Spleen (tissue), 11 donors: ENCODE measurements at regions not wholly inside any gene's neighbourhood (a gene's known extent, or its start where the extent isn't known, plus 50 kb on each side); places are given as distances from the start of the nearest gene placed in this dataset.

ENCODE experiments used
- DNase-seq: peaks from one replicate; pipeline ENCODE4 v3.0.0-alpha.2; 2020
- H3K27ac ChIP-seq, 8 donors: fragments of 200-600 bp; sonication (generic) in 7 of 8; 1 replicate in 4 of 8; 2 replicates in 4 of 8; pipeline versions ENCODE4 v1.5.0 to v1.8.0; 2016 to 2021; ENCODE audit warnings: inconsistent platforms in 4 of 8, mild to moderate bottlenecking in 4 of 8, moderate library complexity in 1 of 8
- H3K27me3 ChIP-seq, 7 donors: fragments of 200-600 bp; sonication (generic) in 6 of 7; replicated peaks in 1 of 7; 1 replicate in 4 of 7; 2 replicates in 3 of 7; pipeline versions ENCODE4 v1.5.0 to v1.8.0; 2016 to 2021; ENCODE audit warnings: inconsistent platforms in 3 of 7, mild to moderate bottlenecking in 1 of 7
- H3K36me3 ChIP-seq, 6 donors: fragments of 200-600 bp; sonication (generic) in 5 of 6; 1 replicate in 4 of 6; 2 replicates in 2 of 6; pipeline versions ENCODE4 v1.5.0 to v1.8.0; 2016 to 2021; ENCODE audit warnings: inconsistent platforms in 2 of 6
- H3K4me1 ChIP-seq, 6 donors: fragments of 200-600 bp; sonication (generic) in 5 of 6; 1 replicate in 3 of 6; 2 replicates in 3 of 6; pipeline versions ENCODE4 v1.5.0 to v1.8.0; 2016 to 2021; ENCODE audit warnings: inconsistent platforms in 3 of 6
- H3K4me3 ChIP-seq, 8 donors: fragments of 200-600 bp; sonication (generic) in 7 of 8; 1 replicate in 4 of 8; 2 replicates in 4 of 8; pipeline versions ENCODE4 v1.5.0 to v1.8.0; 2016 to 2021; ENCODE audit warnings: inconsistent platforms in 4 of 8, mild to moderate bottlenecking in 4 of 8, moderate library complexity in 2 of 8
- H3K9me3 ChIP-seq, 8 donors: fragments of 200-600 bp; sonication (generic) in 7 of 8; 1 replicate in 4 of 8; 2 replicates in 4 of 8; pipeline versions ENCODE4 v1.5.0 to v1.8.0; 2016 to 2021; ENCODE audit warnings: inconsistent platforms in 4 of 8
- CTCF ChIP-seq, 11 experiments: fragments of 200-600 bp in 7 of 11; fragments of 450-650 bp in 4 of 11; sonication (generic) in 4 of 11; IDR thresholded peaks in 8 of 11; conservative IDR thresholded peaks in 3 of 11; 1 replicate in 7 of 11; 2 replicates in 4 of 11; pipeline versions ENCODE4 v1.4.0 to v1.8.0; 2016 to 2021; ENCODE audit warnings: antibody characterized with exemption in 11 of 11, inconsistent platforms in 4 of 11, mild to moderate bottlenecking in 1 of 11
- POLR2A ChIP-seq, 3 donors: fragments of 450-650 bp; IDR thresholded peaks; one replicate each; pipeline ENCODE4 v1.5.1; 2017; ENCODE audit warnings: antibody characterized with exemption in 3 of 3, mild to moderate bottlenecking in 1 of 3
- POLR2AphosphoS5 ChIP-seq, 3 donors: sonication (generic); formaldehyde crosslinking; IDR thresholded peaks; one replicate each; pipeline ENCODE4 v1.5.1; 2017; ENCODE audit warnings: antibody characterized with exemption in 3 of 3
- WGBS, 5 donors: extraction: QIAGEN DNeasy Blood & Tissue Kit in 3 of 5; methylation state at CpG; one replicate each; pipeline versions ENCODE4 v1.1.5 to v1.1.7; 2013 to 2018; 5-methylcytosine and 5-hydroxymethylcytosine counted together
- intact Hi-C: fragments of 100-400 bp; cut with DNase I; formaldehyde crosslinking; loops from one replicate; pipeline ENCODE4 v1.15.0; 2023; ENCODE audit warnings: low total_unique reads
- donor health status: healthy with polysubstance abuse.
- donor health status: DM: no; HTN: no; CAD: no; lungs with moderate emphysema.
- donor health status: DM: no; HTN: no; CAD: no.
- donor health status: Bipolar disorder and iron deficiency.
- donor health status: healthy.
- donor health status: DM: no; HTN: no; CAD: no.
- donor health status: DM: yes; HTN: yes; CAD: no.

- H3K27ac ChIP-seq = no peak overlapping the region
- H3K36me3 ChIP-seq = no peaks in the 10 kb centered on the region
- H3K27me3 ChIP-seq = no peaks in the 10 kb centered on the region
- TF ChIP-seq CTCF (IDR thresholded peaks at IDR 0.05 in 8 of 11, conservative IDR thresholded peaks at IDR 0.05 in 3 of 11) = no peak
- no peak for DNase-seq
- no peaks in the 10 kb centered on the region for H3K4me1 ChIP-seq
- H3K9me3 ChIP-seq = no peaks in the 10 kb centered on the region
- intact Hi-C loops = no loop called here
- WGBS, 5 donors = 73 to 83% (median 82%) methylated on average over 5 of the region's 5 CpGs
- no peak overlapping the region for H3K4me3 ChIP-seq
Observed at GRCh38 chr7:46034056-46034768, 113.1 kb upstream of the IGFBP3 start.

GRCh38 chr7:46033592-46033991 is 112.5 kb upstream of the IGFBP3 start:
- no peaks in the 10 kb centered on the region for H3K4me1 ChIP-seq
- 88 to 97% (median 95%) methylated on average over 6 of the region's 6 CpGs for WGBS, 5 donors
- no peak for TF ChIP-seq POLR2A (IDR thresholded peaks at IDR 0.05)
- TF ChIP-seq POLR2AphosphoS5 (IDR thresholded peaks at IDR 0.05) = no peak
- H3K27me3 ChIP-seq = no peaks in the 10 kb centered on the region
- no peaks in the 10 kb centered on the region for H3K36me3 ChIP-seq
- no peak overlapping the region for H3K27ac ChIP-seq
- H3K4me3 ChIP-seq = no peak overlapping the region
- DNase-seq = no peak
- intact Hi-C loops = no loop called here
- no peaks in the 10 kb centered on the region for H3K9me3 ChIP-seq

GRCh38 chr7:46032942-46033341 is 111.9 kb upstream of the IGFBP3 start:
- Histone ChIP-seq H3K9me3 (no peaks in the 10 kb centered on the region), H3K27ac (no peak overlapping the region), H3K36me3 (no peaks in the 10 kb centered on the region), H3K4me3 (no peak overlapping the region), H3K4me1 (no peaks in the 10 kb centered on the region), H3K27me3 (no peaks in the 10 kb centered on the region)
- DNase-seq = no peak
- TF ChIP-seq CTCF (IDR thresholded peaks at IDR 0.05 in 8 of 11, conservative IDR thresholded peaks at IDR 0.05 in 3 of 11) (no peak), POLR2AphosphoS5 (IDR thresholded peaks at IDR 0.05) (no peak), POLR2A (IDR thresholded peaks at IDR 0.05) (no peak)
- intact Hi-C loops = no loop called here
- 93 to 97% (median 96%) methylated on average over 2 of the region's 2 CpGs for WGBS, 5 donors

GRCh38 chr7:46032353-46032752 is 111.3 kb upstream of the IGFBP3 start:
- no peak for TF ChIP-seq POLR2AphosphoS5 (IDR thresholded peaks at IDR 0.05)
- no peak for TF ChIP-seq CTCF (IDR thresholded peaks at IDR 0.05 in 8 of 11, conservative IDR thresholded peaks at IDR 0.05 in 3 of 11)
- no peak for TF ChIP-seq POLR2A (IDR thresholded peaks at IDR 0.05)
- Histone ChIP-seq H3K27ac (no peak overlapping the region), H3K4me3 (no peak overlapping the region), H3K9me3 (no peaks in the 10 kb centered on the region), H3K36me3 (no peaks in the 10 kb centered on the region), H3K4me1 (no peaks in the 10 kb centered on the region), H3K27me3 (no peaks in the 10 kb centered on the region)
- no peak for DNase-seq
- 81 to 89% (median 85%) methylated on average over 6 of the region's 6 CpGs for WGBS, 5 donors
- intact Hi-C loops = no loop called here
